Colon (tissue), 2 donors: ENCODE measurements at regions not wholly inside any gene's neighbourhood (a gene's known extent, or its start where the extent isn't known, plus 50 kb on each side); places are given as distances from the start of the nearest gene placed in this dataset.

ENCODE experiments used
- FAIRE-seq: peaks from 2 replicates; lab custom pipeline; 2012; peaks lifted over from hg19 to GRCh38; lab: Jason Lieb, UNC
- donor health status: control.
- donor health status: control.

GRCh38 chr10:129375912-129376311 lies 91.1 kb upstream of the MGMT start:
- no peak for FAIRE-seq

GRCh38 chr10:129380279-129380678 lies 86.8 kb upstream of the MGMT start:
- no peak for FAIRE-seq

GRCh38 chr10:129381741-129382140 lies 85.3 kb upstream of the MGMT start:
- FAIRE-seq, result no peak

GRCh38 chr10:129382401-129382800 lies 84.6 kb upstream of the MGMT start:
- no peak for FAIRE-seq

GRCh38 chr10:129383651-129384050 lies 83.4 kb upstream of the MGMT start:
- FAIRE-seq, result no peak

- FAIRE-seq, result no peak
Observed at GRCh38 chr10:129385600-129385999, 81.4 kb upstream of the MGMT start.

- no peak for FAIRE-seq
Observed at GRCh38 chr10:129386415-129387257, 80.4 kb upstream of the MGMT start.

- no peak for FAIRE-seq
Observed at GRCh38 chr10:129387258-129387525, 79.8 kb upstream of the MGMT start.

- no peak for FAIRE-seq
Observed at GRCh38 chr10:129388435-129388834, 78.6 kb upstream of the MGMT start.

- FAIRE-seq, result no peak
Observed at GRCh38 chr10:129389194-129389593, 77.8 kb upstream of the MGMT start.

- no peak for FAIRE-seq
Observed at GRCh38 chr10:129390147-129390546, 76.9 kb upstream of the MGMT start.

- no peak for FAIRE-seq
Observed at GRCh38 chr10:129390726-129391125, 76.3 kb upstream of the MGMT start.

GRCh38 chr10:129391464-129391863 lies 75.6 kb upstream of the MGMT start:
- no peak for FAIRE-seq

GRCh38 chr10:129392855-129393254 lies 74.2 kb upstream of the MGMT start:
- FAIRE-seq, result no peak

GRCh38 chr10:129393812-129394211 lies 73.2 kb upstream of the MGMT start:
- no peak for FAIRE-seq

- FAIRE-seq, result no peak
Observed at GRCh38 chr10:129394518-129395328, 72.3 kb upstream of the MGMT start.

GRCh38 chr10:129396021-129396722 lies 70.9 kb upstream of the MGMT start:
- FAIRE-seq, result no peak

GRCh38 chr10:129397198-129397974 lies 69.7 kb upstream of the MGMT start:
- FAIRE-seq, result no peak

- no peak for FAIRE-seq
Observed at GRCh38 chr10:129398711-129399141, 68.3 kb upstream of the MGMT start.

GRCh38 chr10:129400426-129400825 lies 66.6 kb upstream of the MGMT start:
- no peak for FAIRE-seq

- no peak for FAIRE-seq
Observed at GRCh38 chr10:129402459-129402858, 64.6 kb upstream of the MGMT start.

- no peak for FAIRE-seq
Observed at GRCh38 chr10:129404091-129404490, 63.0 kb upstream of the MGMT start.
